SK-N-MC (cell line): ENCODE measurements at regions not wholly inside any gene's neighbourhood (a gene's known extent, or its start where the extent isn't known, plus 50 kb on each side); places are given as distances from the start of the nearest gene placed in this dataset.

Experiments used
- EZH2 ChIP-seq: fragments of 200-600 bp; sonication (generic); IDR thresholded peaks from one replicate; pipeline ENCODE4 v1.6.1; 2017; ENCODE audit warnings: antibody characterized with exemption
- POLR2AphosphoS5 ChIP-seq: IDR thresholded peaks from 2 replicates; pipeline ENCODE4 v1.6.1; 2012; ENCODE audit warnings: mild to moderate bottlenecking, low read depth, low read length, borderline replicate concordance

- TF ChIP-seq EZH2 (no peak), POLR2AphosphoS5 (no peak)
Observed at GRCh38 chr4:4675641-4676040, 133.8 kb upstream of the STX18 start.
